Endothelial cell of hepatic sinusoid (primary cell): ENCODE measurements at regions not wholly inside any gene's neighbourhood (a gene's known extent, or its start where the extent isn't known, plus 50 kb on each side); places are given as distances from the start of the nearest gene placed in this dataset.

Experiments
- in situ Hi-C: cut with HindIII; loops from 2 replicates; pipeline ENCODE4 v1.10.0; 2017; ENCODE audit warnings: low sequenced_read_pairs

DNA sequence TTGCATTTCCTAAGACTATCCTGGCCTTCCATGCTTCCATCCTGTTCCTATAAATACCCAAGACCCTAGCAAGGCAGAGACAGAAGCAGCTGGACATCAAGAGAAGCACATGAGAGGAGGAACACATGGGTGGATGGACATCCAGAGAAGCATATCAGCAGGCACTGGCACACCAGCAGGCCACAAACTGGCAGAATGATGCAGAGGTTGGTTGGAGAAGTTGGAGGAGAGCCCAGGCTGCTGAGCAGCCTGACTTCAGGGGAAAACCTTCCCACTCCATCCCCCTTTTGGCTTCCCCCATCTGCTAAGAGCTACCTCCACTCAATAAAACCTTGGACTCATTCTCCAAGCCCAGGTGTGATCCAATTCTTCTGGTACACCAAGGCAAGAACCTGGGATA is 332.5 kb downstream of the FRK start:
- in situ Hi-C loops = no loop called here

DNA sequence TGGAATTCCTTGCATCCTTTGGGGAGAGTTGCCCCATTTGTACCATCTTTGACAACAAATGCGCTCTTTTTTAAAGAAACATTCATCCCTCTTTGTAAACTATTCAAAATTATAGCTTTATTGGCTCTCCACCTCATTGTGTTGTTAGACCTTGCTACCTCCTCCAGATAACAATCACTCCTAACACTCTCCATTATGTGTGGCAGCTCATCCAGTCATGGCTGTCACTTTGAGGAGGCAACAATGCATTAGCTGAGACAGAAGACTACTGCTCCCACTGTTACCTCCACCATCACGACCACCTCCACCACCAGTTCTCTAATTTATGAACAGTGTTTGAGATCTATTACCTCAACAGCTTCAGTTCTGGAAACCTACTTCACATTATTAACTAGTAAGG is 339.1 kb downstream of the FRK start:
- in situ Hi-C loops = no loop called here

DNA sequence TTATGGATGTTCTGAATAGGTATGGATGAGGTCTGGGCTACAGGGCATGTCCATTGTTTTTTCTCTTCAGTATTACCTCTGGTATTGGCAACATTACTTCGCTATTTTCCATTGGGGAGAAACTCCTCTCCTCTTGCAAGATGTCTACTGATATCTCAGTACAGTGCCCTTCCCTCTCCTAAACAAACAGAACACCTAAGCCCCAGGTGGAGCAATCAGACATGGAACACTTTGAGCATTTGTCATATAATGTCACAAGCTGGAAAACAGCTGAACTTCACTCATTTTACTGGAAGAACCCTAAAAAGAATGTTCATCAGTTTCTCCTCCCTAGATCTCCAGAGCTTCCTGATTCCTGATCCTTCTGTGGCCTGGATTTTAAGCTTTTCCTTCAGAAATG is 339.8 kb downstream of the FRK start:
- in situ Hi-C loops = no loop called here

DNA sequence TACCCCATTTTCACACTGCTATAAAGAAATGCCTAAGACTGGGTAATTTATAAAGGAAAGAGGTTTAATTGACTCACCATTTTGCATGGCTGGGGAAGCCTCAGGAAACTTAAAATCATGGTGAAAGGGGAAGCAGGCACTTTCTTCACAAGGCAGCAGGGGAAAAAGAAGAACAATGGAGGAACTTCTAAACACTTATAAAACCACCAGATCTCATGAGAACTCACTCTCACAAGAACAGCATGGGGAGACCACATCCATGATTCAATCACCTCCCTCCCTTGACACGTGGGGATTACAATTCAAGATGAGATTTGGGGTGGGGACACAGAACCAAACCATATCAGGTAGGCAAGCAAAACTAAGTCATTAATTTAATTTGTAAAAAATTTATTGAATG is 343.2 kb downstream of the FRK start:
- in situ Hi-C loops = no loop called here

DNA sequence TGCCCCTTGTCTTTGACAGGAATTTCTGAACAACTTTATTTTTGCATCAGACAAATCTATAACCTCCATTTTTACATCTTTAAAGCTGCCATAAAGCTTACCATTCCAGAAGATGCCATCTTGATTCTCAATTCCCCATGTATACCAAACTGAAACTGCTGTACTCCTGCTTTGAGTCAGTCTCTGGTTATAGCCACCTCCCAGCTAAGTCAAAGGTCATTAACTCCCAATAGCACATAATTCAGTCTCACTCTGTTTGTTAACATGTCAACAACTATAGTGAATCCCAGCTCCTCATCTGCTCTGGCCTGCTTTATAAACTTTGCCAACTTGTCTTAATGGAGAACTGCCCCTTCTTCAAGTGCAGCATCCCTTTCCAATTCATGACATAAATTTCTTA is 343.6 kb downstream of the FRK start:
- in situ Hi-C loops = no loop called here

DNA sequence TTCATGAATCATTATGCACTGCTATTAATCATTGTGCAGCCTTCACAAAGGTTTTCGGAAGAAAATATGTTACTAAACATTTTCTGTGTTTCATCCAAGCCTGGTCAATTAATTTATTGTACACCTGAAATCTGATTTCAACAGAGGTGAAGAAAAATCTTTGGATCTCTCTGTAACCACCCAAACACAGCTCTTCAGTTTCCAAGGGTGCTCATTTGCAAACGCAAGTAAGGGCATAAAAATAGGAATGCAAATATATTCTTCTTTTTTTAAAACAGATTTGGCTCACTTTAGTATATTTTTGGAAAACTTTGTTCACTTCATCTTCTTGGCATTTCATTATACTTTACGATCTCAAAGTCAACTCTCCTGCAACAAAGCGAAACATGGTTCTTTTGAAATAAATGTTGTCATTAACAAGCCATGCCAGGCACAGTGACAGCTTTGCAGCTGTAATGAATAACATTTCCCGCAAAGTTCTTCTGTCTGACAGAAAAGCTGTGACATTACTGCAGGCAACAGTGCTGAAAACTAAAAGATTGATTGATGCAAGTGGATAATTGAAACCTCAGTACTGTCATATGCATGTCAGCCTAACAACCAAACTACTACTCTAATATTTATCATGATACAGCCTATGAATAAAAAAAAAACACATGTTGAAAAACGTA is 348.3 kb downstream of the FRK start:
- in situ Hi-C loops = no loop called here

DNA sequence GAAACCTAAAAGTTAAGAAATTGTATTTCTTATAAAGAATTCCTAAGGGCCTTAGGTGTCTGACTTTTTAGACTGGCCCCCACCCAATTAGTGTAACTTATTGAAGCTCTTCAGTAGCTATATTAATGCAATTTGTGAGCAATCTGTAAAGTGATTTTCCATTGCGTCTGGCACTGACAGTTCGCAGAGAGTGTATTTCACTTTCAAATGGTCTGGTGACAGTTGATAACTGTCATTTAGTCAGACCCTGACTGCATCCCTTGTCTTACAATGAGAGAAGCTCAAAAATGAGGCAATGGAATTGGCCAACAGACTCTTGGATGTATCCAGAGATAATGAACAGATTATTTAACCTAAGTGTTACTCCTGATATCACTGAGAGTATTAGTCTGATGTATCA is 351.8 kb downstream of the FRK start:
- in situ Hi-C loops = no loop called here

DNA sequence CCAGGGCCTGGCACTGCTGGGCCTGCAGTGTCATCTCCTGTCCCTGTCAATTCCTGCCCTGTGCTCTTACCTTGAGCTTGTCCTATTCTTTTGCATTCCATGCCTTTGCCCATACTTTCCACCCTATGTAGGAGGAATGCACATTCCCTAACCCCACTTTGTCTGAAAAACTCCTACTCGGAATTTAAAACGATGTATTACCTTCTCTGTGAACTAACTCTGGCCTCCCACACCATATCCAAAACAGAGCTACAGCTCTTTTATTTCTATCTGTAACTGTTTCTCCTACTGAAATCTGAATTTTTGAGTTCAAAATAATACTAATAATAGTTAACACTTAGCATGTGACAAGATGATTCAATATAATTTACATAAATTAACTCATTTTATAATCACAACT is 353.7 kb downstream of the FRK start:
- in situ Hi-C loops = no loop called here

DNA sequence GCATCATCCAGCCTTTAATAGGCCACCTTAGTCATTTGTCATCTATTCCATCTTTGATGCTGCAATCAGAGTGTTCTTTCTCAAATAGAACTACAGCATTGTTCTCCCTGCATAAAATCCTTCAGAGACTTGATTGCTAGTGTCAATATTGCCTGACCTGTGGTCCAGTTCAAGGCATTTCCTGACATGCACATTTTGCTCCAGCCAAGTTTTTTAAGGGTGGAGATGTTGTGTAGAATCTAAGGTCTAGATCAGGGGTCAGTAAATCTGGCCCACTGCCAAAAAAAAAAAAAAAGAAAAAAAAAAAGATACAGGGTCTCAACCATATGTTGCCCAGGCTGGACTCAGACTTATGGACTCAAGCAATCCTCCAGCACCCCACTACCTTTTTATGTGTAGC is 354.4 kb downstream of the FRK start:
- in situ Hi-C loops = no loop called here

DNA sequence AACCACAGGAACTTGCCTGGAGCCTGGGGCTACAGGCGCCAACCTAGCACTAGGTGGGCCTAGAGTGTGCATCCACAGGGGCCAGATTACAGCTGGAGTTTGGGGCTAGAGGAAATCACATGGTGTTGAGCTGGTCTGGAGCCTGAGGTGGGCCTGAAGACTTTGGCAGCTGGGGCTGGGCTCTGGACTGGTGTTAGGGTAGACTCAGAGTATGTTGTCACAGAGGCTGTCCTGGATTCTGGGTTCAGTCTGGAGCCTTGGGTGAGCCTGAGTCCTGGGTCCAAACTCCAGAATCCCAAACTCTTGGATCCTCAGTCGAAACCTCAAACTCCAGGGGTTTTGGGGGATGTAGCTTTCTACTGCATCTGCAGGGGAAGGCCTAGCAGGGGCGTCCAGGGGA is 356.7 kb downstream of the FRK start:
- in situ Hi-C loops = no loop called here

DNA sequence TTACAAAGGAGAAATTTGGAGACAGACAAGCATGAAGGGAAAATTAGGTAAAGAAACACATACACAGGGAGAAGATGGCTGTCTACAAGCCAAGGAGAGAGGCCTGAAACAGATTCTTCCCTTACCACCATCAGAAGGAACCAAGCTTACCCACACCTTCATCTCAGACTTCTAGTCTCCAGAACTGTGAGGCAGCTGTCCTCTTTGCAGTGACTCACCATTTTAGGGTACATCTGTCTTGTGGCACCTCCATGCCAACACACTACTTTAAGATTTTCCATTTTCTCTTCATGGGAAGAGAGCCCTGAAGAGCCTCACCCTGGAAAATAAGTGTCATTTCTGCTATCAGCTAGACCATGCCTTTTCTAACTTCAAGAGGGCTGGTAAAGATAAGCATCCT is 369.3 kb downstream of the FRK start:
- in situ Hi-C loops = no loop called here

DNA sequence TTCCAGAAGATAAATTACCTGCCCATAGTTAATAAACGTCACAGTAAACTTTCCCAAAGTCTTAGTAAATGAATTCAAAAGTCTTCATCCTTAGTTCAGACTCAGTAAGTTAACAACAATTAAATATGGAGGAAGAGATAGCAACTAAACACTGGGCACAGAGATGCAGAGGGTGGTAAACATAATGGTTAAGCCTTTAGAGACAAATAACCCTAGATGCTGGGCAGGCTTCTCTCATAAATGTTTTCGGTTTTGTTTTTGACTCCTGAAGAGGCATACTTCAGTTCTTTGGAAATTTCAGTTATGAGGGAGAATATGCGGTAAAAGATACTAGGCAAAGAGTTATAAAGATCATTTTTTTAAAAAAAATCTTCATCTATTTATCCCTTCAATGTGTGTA is 369.8 kb downstream of the FRK start:
- in situ Hi-C loops = no loop called here

DNA sequence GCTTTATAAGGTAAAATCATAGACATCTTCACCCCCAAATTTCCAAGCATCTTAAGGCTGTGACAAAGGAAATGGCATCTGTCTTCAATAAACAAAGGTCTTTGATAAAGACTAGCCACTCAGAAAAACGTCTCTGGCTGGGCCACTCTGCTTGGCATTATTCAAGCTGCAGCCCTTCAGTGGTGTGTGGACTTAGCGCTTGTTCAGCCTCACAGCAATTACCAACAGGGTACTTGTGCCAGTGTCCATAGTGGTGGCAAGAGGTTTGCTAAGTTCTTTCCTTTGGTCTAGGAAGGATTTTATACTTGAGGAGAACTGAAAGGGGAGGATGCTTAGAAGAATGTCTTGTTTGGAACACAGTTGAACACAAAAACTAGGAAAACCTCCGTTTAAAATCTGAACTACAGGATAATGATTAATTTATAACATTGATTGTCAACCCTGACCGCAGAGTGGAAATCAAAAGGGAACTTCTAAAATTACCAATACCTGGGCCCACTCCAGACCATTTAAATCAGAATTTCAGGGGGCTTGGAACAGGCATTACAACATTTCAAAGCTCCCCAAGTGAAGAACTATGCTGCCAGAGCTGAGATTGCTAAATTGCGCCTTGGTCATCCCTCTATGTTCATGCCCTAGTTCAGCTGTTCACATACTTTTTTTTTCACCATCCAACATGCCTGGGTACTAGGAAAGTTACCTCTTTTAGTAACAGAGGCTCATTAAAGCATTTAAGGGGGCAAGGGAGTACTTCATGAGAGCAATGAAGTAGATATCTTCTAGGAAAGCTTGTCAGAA is 378.5 kb downstream of the FRK start:
- in situ Hi-C loops = no loop called here

DNA sequence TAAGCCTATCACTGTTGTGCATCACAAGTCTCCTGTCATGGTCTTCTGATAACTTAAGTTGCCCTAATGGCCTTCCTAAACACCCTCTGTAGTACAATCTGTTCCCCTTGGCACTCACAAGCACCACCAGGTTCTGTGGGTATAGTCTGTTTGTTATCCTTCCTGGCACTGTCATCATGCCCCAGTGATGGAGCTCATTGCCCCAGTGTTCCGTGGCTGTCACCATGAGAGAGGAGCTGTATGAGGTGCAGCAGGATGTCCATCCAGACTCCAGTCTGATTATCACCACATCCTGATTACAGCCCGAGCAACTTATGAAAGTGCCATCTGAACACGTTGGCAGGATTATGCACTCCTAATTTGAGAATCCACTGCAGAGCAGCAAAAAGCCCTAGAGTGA is 380.1 kb downstream of the FRK start:
- in situ Hi-C loops = no loop called here

DNA sequence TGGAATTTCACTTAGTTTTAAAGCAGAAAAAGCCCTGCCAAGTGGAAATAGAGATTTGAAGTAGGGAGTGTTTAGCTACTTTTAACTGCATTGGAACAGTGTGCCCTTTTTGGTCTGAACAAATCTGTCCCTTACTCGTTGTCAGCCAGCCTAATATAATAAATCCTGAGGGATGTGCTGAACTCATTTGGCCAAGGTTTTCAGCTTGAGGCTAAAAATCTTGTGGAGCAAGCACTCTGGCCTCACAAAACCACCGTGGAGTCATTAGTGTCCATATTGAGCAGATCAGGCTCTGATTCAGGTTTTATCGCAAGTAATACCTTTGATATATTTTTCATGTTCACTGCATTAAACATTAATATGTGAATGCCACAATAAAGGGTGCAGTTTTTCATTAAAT is 383.5 kb downstream of the FRK start:
- in situ Hi-C loops = no loop called here

DNA sequence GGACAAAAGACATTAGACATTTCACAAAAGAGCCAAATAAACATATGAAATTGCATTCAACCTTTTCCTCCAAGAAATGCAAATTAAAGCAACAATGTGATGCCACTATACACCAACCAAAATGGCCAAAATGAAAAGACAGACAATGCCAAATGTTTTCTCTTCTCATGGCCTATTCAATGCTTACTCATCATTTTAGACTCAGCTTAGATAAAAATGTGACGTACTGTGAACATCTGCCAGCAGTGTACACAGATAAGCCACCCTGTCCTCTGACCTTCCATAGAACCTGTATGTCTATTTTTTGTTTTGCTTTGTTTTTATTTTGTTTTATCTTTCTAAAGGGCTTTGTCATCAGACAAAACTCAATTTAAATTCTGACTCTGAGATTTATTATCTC is 385.2 kb downstream of the FRK start:
- in situ Hi-C loops = no loop called here

DNA sequence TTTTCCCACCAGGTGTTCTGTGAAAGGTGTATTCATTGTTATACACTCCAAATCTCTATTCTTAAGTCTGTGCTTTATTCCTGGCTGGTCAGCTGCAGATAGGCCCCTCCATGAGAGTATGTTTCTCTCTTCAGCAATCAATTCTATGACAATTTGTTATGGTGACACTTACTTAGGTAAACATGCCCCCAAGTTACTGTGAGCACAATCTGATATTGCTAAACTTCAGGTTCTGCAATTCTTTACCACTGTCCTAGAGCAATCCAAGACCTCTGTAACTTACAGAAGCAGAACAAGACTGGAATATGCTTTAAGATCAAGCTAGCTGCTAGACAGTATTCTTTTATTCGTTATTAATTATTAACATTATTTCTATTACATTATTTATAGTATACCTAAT is 391.9 kb downstream of the FRK start:
- in situ Hi-C loops = no loop called here

DNA sequence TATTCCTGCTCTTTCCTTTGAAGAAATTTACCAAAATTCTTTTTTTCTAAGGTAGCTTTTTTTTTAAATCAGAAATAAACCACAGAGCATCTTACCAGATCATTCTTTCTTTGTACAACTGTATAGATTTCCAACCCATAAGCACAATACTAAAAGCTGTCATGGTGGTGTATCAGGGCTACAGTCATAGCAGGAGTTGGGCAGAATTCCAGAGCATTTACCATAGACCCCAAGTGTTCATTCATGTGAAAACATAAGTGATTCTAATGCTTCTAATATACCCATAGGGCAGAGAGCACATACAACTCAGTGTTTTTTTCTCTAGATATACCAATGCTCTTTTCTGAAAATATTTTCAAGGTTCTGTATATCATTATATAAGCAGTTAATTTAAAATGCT is 392.5 kb downstream of the FRK start:
- in situ Hi-C loops = no loop called here

DNA sequence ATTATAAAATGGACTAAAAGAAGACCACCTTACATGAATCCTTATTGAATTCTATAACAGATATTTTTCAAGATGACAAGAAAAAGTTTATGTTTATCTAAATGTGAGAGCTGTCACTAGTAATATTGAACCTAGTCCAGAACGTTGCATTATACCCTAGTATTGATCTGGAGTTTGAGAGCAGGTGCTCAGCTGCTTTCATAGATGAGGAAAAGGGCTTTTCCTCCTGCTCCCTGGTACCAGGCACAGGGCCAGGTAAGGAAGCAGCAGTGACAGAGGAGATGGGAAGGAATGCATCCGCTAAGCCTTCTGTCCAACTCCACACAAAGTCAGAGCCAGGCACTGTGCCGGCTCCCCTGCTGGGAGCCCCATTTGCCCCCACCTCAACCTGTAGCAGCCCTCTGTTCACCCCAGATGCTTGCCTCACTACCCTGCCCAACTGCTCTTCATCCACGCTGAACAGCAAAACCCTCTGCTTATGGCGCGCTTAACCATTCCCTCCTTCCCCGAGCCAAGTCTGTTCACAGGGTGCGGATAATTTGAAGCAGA is 393.1 kb downstream of the FRK start:
- in situ Hi-C loops = no loop called here

DNA sequence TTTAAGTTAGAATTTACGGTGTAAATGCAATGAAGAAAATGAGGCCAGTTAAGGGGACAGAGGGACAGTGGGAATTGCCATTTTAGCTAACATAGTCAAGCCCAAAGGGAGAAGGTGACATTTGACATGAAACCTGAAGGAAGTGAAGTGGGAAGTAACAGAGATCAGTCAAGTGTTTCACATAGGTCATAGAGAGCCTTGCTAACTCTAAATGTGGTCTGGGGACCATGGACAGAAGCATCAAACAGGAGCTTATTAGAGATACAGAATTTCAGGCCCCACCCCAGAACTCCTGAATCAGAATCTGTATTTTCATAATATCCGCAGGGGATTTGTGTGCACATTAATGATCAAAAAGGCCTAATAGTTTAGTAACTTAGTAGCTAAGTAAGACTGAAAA is 393.7 kb downstream of the FRK start:
- in situ Hi-C loops = no loop called here

DNA sequence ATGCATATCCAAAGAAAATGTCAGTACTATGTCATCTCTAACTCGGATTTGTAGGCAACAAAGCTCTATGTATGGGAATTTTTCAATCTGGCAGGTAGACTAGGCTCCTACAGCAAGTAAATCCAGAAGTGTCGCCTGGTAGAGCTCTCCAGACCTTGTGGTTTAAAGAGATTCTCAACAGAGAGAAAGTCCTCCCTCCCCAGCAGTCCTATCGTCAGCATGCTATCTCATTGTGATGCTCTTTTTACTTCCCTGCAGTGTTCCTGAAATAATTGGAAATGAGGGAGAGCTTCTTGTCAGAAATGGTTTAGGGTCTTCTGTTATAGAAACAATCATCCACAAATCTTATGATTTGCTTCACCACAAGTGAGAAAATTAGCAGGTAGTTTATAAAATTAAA is 395.4 kb downstream of the FRK start:
- in situ Hi-C loops = no loop called here

DNA sequence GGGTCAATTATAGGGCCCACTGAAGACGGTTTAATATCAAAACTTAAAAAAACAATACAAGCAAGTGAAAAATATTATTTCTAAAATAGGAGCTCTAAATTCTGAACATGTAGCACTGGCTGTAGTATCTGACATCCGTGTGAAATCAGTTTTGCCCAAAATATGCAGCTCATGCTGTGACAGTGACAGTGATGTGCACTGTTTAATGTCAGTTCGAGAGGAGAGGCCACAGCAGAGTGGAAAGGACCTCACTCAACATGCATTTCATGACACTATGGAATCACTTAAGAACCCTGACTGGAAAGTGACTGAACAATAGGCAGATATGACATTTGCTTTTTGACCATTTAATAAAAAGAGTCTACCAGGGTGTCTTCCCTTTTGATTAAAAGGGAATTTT is 397.0 kb downstream of the FRK start:
- in situ Hi-C loops = no loop called here

DNA sequence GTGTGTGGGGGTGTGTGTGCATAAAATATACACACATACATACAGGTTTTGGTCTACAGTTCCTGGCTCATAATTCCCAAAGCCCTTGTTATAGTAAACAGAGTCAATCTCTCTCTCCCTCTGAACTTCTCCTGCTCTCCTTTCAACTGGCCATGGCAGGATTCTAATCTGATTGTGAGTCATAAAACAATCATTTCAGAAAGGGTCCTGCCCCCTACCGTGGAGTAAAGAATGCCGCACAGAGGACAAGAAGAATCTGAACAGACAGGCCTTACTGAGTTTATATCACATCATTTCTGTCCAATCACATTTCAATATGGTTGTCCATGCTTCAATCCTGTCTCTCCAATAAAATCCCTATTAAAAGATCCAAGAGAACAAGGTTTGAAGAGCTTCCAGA is 416.9 kb downstream of the FRK start:
- in situ Hi-C loops = no loop called here
